HL-60 (cell line): ENCODE measurements at regions not wholly inside any gene's neighbourhood (a gene's known extent, or its start where the extent isn't known, plus 50 kb on each side); places are given as distances from the start of the nearest gene placed in this dataset.

ENCODE experiments used
- DNase-seq, 2 experiments: peaks; one replicate each; pipeline ENCODE4 v3.0.0-alpha.2; 2010 to 2020; ENCODE audit warnings: low read depth in 1 of 2, low spot score in 1 of 2
- H3K27ac ChIP-seq: fragments of 250-450 bp; sonication (Bioruptor Pico); replicated peaks from 2 replicates; pipeline ENCODE4 v1.5.1; 2020; ENCODE audit warnings: mild to moderate bottlenecking, moderate library complexity
- H3K27me3 ChIP-seq: fragments of 250-450 bp; sonication (Bioruptor Pico); 2 replicates; pipeline ENCODE4 v1.5.1; 2021; ENCODE audit warnings: mild to moderate bottlenecking, moderate library complexity; ENCODE audit not compliant: insufficient read depth, poor library complexity, severe bottlenecking
- H3K4me3 ChIP-seq: replicated peaks from 2 replicates; pipeline ENCODE4 v1.5.1; 2011; ENCODE audit warnings: mild to moderate bottlenecking, control low read depth, low read length; ENCODE audit not compliant: insufficient read depth
- GABPA ChIP-seq: IDR thresholded peaks from 2 replicates; pipeline ENCODE4 v1.6.1; 2012; ENCODE audit warnings: low read depth
- POLR2AphosphoS5 ChIP-seq: IDR thresholded peaks from 2 replicates; pipeline ENCODE4 v1.6.1; 2012; ENCODE audit warnings: low read depth
- SPI1 ChIP-seq: IDR thresholded peaks from 2 replicates; pipeline ENCODE4 v1.6.1; 2012; ENCODE audit warnings: low read depth, mild to moderate bottlenecking, borderline replicate concordance
- TF ChIP-seq, protein P1 (sequence below): IDR thresholded peaks from 2 replicates; pipeline ENCODE4 v1.6.1; 2012; ENCODE audit warnings: low read depth; ENCODE audit not compliant: insufficient replicate concordance
- TF ChIP-seq, protein P2 (sequence below): IDR thresholded peaks from one replicate; pipeline ENCODE4 v1.5.1; 2011; ENCODE audit warnings: low read length, control low read depth, inconsistent platforms; ENCODE audit not compliant: insufficient read depth

DNA sequence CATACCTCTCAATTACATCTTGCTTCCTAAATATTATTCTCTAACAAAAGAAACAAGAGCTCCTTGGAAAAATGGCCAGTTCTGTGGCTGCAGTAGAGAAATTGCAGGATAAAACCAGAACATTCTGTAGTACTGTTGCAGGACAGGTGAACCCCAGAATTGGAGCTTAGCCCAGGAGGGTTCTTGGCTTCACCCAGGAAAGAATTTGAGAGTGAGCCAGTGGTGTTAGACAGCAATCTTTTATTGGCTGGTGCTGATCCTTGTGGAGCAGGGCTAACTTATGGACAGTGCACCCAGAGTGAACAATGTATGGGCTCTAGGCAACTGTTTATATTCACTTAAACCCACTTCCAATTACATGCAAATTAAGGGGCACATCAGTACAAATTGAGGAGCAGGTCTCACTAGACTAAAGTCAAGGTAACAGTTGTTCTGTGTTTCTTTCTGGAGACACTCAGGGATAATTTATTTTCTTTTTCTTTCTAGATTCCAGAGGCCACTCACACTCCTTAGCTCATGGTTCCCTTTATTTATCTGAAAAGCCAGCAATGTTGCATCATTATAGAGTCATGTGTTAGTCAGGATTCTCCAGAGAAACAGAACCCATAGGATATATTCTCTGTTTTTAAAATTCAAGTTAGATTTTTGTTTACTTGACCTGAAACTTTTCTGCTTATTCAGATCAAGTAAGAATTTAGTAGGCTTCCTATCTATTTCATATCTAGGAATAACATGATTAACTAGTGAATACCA lies 348.1 kb downstream of the CCDC85A start:
- TF ChIP-seq GABPA = no peak
- Histone ChIP-seq H3K27me3 (no peaks in the 10 kb centered on the region), H3K27ac (no peak overlapping the region), H3K4me3 (no peak overlapping the region)
- DNase-seq = no peak

DNA sequence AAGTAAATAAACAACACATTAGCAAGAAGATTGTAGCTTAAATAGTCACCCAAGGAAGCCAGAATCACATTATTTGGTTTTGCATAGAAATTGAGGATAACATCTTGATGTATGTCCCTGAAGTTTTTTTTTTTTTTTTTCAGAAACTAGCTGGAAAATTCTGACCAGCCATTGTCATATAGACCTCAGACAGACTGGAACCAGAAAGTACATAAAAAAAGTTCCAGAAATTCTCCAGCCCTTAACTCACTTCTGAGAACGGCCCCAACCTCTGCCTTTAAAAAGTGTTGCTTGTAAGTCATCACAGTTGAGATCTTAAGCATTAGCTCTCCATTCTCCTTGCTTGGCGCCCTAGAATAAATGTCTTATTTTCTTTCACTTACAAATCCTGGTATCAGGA lies 350.5 kb downstream of the CCDC85A start:
- no peak overlapping the region for H3K27ac ChIP-seq
- H3K4me3 ChIP-seq = no peak overlapping the region
- no peaks in the 10 kb centered on the region for H3K27me3 ChIP-seq
- DNase-seq = no peak
- TF ChIP-seq, protein P1, sequence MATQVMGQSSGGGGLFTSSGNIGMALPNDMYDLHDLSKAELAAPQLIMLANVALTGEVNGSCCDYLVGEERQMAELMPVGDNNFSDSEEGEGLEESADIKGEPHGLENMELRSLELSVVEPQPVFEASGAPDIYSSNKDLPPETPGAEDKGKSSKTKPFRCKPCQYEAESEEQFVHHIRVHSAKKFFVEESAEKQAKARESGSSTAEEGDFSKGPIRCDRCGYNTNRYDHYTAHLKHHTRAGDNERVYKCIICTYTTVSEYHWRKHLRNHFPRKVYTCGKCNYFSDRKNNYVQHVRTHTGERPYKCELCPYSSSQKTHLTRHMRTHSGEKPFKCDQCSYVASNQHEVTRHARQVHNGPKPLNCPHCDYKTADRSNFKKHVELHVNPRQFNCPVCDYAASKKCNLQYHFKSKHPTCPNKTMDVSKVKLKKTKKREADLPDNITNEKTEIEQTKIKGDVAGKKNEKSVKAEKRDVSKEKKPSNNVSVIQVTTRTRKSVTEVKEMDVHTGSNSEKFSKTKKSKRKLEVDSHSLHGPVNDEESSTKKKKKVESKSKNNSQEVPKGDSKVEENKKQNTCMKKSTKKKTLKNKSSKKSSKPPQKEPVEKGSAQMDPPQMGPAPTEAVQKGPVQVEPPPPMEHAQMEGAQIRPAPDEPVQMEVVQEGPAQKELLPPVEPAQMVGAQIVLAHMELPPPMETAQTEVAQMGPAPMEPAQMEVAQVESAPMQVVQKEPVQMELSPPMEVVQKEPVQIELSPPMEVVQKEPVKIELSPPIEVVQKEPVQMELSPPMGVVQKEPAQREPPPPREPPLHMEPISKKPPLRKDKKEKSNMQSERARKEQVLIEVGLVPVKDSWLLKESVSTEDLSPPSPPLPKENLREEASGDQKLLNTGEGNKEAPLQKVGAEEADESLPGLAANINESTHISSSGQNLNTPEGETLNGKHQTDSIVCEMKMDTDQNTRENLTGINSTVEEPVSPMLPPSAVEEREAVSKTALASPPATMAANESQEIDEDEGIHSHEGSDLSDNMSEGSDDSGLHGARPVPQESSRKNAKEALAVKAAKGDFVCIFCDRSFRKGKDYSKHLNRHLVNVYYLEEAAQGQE = no peak
- no peak for TF ChIP-seq GABPA
- TF ChIP-seq POLR2AphosphoS5 = no peak
- no peak for TF ChIP-seq SPI1
- TF ChIP-seq, protein P2, sequence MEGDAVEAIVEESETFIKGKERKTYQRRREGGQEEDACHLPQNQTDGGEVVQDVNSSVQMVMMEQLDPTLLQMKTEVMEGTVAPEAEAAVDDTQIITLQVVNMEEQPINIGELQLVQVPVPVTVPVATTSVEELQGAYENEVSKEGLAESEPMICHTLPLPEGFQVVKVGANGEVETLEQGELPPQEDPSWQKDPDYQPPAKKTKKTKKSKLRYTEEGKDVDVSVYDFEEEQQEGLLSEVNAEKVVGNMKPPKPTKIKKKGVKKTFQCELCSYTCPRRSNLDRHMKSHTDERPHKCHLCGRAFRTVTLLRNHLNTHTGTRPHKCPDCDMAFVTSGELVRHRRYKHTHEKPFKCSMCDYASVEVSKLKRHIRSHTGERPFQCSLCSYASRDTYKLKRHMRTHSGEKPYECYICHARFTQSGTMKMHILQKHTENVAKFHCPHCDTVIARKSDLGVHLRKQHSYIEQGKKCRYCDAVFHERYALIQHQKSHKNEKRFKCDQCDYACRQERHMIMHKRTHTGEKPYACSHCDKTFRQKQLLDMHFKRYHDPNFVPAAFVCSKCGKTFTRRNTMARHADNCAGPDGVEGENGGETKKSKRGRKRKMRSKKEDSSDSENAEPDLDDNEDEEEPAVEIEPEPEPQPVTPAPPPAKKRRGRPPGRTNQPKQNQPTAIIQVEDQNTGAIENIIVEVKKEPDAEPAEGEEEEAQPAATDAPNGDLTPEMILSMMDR = no peak

DNA sequence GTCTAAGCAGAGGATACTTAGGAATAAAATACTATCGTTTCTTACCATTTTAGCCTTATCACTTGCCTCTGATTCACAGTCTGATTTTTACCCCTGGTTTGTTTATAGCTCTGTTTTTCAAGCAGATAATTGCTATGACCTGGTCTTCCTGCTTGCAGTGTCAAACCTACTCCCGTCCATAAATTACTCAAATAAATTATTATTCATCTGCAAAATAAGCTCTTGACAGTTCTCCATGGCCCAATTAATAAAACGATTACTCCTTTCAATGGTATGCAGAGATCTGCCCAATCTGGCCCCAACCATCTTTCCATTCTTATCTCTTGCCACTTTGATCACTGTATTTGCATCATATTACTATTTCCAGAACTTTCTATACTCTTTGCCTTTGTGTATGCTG lies 354.0 kb downstream of the CCDC85A start:
- DNase-seq = no peak

DNA sequence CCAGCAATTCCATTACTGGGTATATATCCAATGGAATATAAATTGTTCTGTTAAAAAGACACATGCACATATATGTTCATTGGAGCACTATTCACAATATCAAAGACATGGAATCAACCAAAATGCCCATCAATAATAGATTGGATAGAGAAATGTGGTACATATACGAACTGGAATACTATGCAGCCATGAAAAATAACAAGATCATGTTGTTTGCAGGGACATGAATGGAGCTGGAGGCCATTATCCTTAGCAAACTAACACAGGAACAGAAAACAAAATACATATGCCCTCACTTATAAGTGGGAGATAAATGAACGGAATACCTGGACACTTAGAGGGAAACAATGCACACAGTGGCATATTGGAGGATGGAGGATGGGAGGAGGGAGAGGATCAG lies 355.8 kb downstream of the CCDC85A start:
- TF ChIP-seq POLR2AphosphoS5 = no peak
- no peak for TF ChIP-seq GABPA
- TF ChIP-seq, protein P1 = no peak
- no peak for TF ChIP-seq SPI1
- TF ChIP-seq, protein P2 = no peak
- DNase-seq = no peak
- Histone ChIP-seq H3K27ac (no peak overlapping the region), H3K27me3 (no peaks in the 10 kb centered on the region), H3K4me3 (no peak overlapping the region)

More for the DNA sequence above, 354.0 kb downstream of the CCDC85A start:
- TF ChIP-seq GABPA (no peak), POLR2AphosphoS5 (no peak), SPI1 (no peak)
- TF ChIP-seq, protein P1 = no peak
- TF ChIP-seq, protein P2 = no peak
- Histone ChIP-seq H3K27ac (no peak overlapping the region), H3K27me3 (no peaks in the 10 kb centered on the region), H3K4me3 (no peak overlapping the region)
